A673 (cell line): ENCODE measurements at regions not wholly inside any gene's neighbourhood (a gene's known extent, or its start where the extent isn't known, plus 50 kb on each side); places are given as distances from the start of the nearest gene placed in this dataset.
"Not testable (repeated sequence)": the region's sequence is repeated elsewhere in the genome, so short reads cannot be mapped to it uniquely, and the experiment has no call there.

Source experiments
- BruUV-seq: library from RNA; stranded (reverse); fragments of 400-500 nt; replicated peaks from 2 replicates; lab custom pipeline; 2021; lab: Mats Ljungman, UMichigan
- CTCF ChIA-PET: fragments of 300-600 bp; sonication (Branson Sonifier 250); formaldehyde crosslinking; loops from one replicate; lab custom pipeline; 2022; ENCODE audit warnings: antibody characterized with exemption; lab: Charles Lee
- POLR2A ChIA-PET: fragments of 300-600 bp; sonication (Branson Sonifier 250); formaldehyde crosslinking; loops from one replicate; lab custom pipeline; 2022; ENCODE audit warnings: antibody characterized with exemption; ENCODE audit not compliant: low non-redundant PET; lab: Charles Lee
- DNase-seq: peaks from one replicate; pipeline ENCODE4 v3.0.0-alpha.2; 2015; ENCODE audit warnings: low spot score
- H3K27ac ChIP-seq: fragments of 200-600 bp; sonication (generic); 2 replicates; pipeline ENCODE4 v1.5.1; 2016; ENCODE audit warnings: mixed run types, low read depth, mild to moderate bottlenecking, mixed read lengths, antibody characterized with exemption, low read length; ENCODE audit not compliant: poor library complexity, severe bottlenecking
- H3K27me3 ChIP-seq: fragments of 200-600 bp; sonication (generic); replicated peaks from 2 replicates; pipeline ENCODE4 v1.6.1; 2017; ENCODE audit warnings: mixed run types, low read depth, mild to moderate bottlenecking, mixed read lengths, antibody characterized with exemption, low read length; ENCODE audit not compliant: insufficient read depth, poor library complexity
- H3K36me3 ChIP-seq: fragments of 200-600 bp; sonication (generic); 2 replicates; pipeline ENCODE4 v1.6.1; 2016; ENCODE audit warnings: mixed run types, mild to moderate bottlenecking, mixed read lengths, antibody characterized with exemption, low read length; ENCODE audit not compliant: insufficient read depth, poor library complexity, severe bottlenecking
- H3K4me1 ChIP-seq: fragments of 200-600 bp; sonication (generic); 2 replicates; pipeline ENCODE4 v1.6.1; 2017; ENCODE audit warnings: mixed run types, mild to moderate bottlenecking, mixed read lengths, antibody characterized with exemption, low read length; ENCODE audit not compliant: insufficient read depth, poor library complexity, severe bottlenecking
- H3K4me3 ChIP-seq: fragments of 200-600 bp; sonication (generic); 2 replicates; pipeline ENCODE4 v1.5.1; 2016; ENCODE audit warnings: low read depth, mixed run types, mild to moderate bottlenecking, mixed read lengths, low read length; ENCODE audit not compliant: poor library complexity, severe bottlenecking
- H3K9me3 ChIP-seq: fragments of 200-600 bp; sonication (generic); 2 replicates; pipeline ENCODE4 v1.6.1; 2016; ENCODE audit warnings: mixed run types, low read depth, mild to moderate bottlenecking, mixed read lengths, antibody characterized with exemption, low read length; ENCODE audit not compliant: poor library complexity, severe bottlenecking
- EZH2 ChIP-seq: fragments of 200-600 bp; sonication (generic); IDR thresholded peaks from 2 replicates; pipeline ENCODE4 v1.6.1; 2017; ENCODE audit warnings: borderline replicate concordance, low read depth, mild to moderate bottlenecking, mixed read lengths, antibody characterized with exemption, low read length; ENCODE audit not compliant: poor library complexity, severe bottlenecking
- intact Hi-C: fragments of 100-400 bp; cut with micrococcal nuclease; formaldehyde crosslinking; loops from one replicate; pipeline ENCODE4 v1.10.0; 2022; ENCODE audit not compliant: unreplicated experiment
- TF ChIP-seq, protein P1 (sequence below): fragments of 300-800, 200-600 bp; sonication (generic); conservative IDR thresholded peaks from 2 replicates; pipeline ENCODE4 v1.5.1; 2017; ENCODE audit warnings: low read depth, mild to moderate bottlenecking, antibody characterized with exemption, low read length, moderate library complexity, mixed read lengths

DNA sequence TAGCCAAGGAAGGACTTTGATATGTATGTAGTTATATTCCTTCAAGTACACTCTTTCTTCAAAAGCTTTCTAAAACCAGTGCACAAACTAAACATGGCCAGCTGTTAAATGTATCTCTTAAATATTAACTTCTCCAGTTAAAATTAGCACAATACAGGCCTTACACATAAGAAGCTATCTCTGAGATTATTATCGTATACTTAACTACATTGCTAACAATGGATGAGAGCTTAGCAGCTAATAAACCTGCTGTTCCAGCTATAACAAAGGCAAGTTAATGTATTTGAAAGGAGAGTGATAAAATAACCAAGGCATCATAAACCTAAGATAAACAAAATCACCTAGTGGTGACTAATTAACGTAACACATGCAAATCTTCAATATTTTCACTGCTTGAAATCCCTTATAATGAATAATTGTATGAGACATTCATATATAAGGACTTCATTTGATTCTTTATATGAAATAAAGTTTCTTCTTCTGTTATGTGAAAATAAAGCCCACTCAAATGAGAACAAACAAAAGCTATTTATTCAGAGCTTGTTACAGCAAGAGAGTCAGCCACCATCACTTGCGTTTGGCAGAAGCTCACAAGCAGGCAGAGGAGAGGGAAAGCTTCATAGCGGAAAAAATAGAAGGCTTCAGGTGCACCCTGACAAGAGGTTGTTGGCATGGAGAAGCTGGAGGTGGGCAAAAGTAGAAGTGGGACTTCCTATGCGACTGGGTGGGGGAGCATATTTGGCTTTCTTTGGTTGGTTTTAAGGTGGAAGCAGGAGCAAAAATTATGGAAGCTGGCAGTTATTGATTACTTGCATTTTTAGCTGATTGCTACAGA lies 274.1 kb upstream of the CHRM3 start:
- intact Hi-C loops: no loop called here
- Histone ChIP-seq H3K36me3 (no peaks in the 10 kb centered on the region), H3K9me3 (no peaks in the 10 kb centered on the region), H3K27me3 (no peaks in the 10 kb centered on the region), H3K4me3 (no peak overlapping the region), H3K27ac (no peak overlapping the region), H3K4me1 (no peaks in the 10 kb centered on the region)
- CTCF ChIA-PET: no interaction called here
- BruUV-seq: no TSS peak
- POLR2A ChIA-PET: no interaction called here
- no peak for DNase-seq
- no peak for TF ChIP-seq EZH2
- TF ChIP-seq, protein P1, sequence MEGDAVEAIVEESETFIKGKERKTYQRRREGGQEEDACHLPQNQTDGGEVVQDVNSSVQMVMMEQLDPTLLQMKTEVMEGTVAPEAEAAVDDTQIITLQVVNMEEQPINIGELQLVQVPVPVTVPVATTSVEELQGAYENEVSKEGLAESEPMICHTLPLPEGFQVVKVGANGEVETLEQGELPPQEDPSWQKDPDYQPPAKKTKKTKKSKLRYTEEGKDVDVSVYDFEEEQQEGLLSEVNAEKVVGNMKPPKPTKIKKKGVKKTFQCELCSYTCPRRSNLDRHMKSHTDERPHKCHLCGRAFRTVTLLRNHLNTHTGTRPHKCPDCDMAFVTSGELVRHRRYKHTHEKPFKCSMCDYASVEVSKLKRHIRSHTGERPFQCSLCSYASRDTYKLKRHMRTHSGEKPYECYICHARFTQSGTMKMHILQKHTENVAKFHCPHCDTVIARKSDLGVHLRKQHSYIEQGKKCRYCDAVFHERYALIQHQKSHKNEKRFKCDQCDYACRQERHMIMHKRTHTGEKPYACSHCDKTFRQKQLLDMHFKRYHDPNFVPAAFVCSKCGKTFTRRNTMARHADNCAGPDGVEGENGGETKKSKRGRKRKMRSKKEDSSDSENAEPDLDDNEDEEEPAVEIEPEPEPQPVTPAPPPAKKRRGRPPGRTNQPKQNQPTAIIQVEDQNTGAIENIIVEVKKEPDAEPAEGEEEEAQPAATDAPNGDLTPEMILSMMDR: no peak

DNA sequence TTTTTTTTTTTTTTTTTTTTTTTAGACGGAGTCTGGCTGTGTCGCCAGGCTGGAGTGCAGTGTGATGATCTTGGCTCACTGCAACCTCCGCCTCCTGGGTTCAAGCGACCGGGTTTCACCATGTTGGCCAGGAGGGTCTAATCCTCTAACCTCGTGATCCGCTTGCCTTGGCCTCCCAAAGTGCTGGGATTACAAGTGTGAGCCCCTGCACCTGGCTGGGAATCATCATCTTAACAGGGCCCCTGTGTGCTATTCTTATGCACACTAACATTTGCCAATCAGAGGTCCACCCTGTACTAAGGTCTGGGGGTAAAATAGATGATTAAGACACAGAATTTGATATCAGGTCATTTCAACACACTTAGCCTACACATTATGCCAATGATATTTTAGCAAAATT lies 278.7 kb upstream of the CHRM3 start:
- Histone ChIP-seq H3K36me3 (no peaks in the 10 kb centered on the region), H3K27ac (no peak overlapping the region), H3K9me3 (no peaks in the 10 kb centered on the region), H3K4me1 (no peaks in the 10 kb centered on the region), H3K27me3 (no peaks in the 10 kb centered on the region), H3K4me3 (no peak overlapping the region)
- POLR2A ChIA-PET: no interaction called here
- no TSS peak for BruUV-seq
- intact Hi-C loops: no loop called here
- CTCF ChIA-PET: no interaction called here
- DNase-seq: no peak
- TF ChIP-seq, protein P1: no peak
- TF ChIP-seq EZH2: no peak

DNA sequence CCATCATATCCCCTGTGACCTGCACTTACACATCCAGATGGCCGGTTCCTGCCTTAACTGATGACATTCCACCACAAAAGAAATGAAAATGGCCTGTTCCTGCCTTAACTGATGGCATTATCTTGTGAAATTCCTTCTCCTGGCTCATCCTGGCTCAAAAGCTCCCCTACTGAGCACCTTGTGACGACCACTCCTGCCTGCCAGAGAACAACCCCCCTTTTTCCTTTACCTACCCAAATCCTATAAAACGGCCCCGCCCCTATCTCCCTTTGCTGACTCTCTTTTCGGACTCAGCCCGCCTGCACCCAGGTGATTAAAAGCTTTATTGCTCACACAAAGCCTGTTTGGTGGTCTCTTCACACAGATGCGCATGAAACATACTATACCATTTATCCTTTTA lies 279.7 kb upstream of the CHRM3 start:
- H3K9me3 ChIP-seq, BruUV-seq, POLR2A ChIA-PET, H3K4me3 ChIP-seq, H3K4me1 ChIP-seq, H3K27me3 ChIP-seq, CTCF ChIA-PET, intact Hi-C loops, H3K27ac ChIP-seq, DNase-seq, H3K36me3 ChIP-seq: not testable (repeated sequence)
